Stimulated activated CD4-positive, alpha-beta T cell treated with anti-CD3 and anti-CD28 coated beads, Interleukin-2, amount 100 ng/mL, for 48 hours (primary cell): ENCODE measurements at regions not wholly inside any gene's neighbourhood (a gene's known extent, or its start where the extent isn't known, plus 50 kb on each side); places are given as distances from the start of the nearest gene placed in this dataset.

Experiments used
- DNase-seq, 2 donors: peaks; one replicate each; pipeline ENCODE4 v3.0.0-alpha.2; 2020

DNA sequence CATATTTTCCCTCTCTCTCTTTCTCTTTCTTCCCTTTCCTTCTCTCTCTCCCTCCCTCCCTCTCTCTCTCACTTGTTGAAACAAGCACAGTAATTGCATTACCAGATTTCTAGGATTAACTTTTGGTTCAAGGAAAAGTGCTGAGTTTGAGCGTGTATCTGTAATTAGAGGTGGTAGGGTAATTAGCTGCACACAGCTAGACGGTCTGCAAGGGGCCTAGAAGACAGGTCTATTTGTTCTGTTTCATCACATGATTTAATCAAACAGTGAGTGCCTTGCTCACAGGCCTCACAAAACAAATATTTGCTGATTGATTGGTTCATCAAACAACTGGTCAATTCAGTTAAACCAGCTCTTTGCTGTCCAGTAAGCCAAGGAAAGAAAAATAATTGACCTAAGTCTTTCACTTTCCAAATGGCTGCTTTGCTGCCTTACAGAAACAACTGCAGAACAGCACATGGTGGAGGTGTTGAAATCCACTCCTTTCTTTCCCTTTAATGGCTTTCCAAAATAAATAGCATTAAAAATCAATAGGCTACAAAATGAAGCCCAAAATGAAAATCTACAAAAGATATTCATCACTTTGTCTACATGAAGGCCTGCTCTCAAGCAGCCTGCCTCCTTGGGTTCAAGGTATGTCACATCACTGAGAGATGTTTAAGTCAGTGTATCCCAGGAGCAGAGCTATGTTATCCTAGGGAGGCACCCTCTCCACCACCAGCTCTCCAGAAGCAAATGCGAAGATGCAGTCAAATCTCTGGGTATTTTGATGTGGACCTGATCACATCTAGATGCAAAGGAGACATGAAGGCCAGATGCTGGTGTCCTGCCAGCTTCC lies 264.4 kb upstream of the SIX2 start:
- no peak for DNase-seq

DNA sequence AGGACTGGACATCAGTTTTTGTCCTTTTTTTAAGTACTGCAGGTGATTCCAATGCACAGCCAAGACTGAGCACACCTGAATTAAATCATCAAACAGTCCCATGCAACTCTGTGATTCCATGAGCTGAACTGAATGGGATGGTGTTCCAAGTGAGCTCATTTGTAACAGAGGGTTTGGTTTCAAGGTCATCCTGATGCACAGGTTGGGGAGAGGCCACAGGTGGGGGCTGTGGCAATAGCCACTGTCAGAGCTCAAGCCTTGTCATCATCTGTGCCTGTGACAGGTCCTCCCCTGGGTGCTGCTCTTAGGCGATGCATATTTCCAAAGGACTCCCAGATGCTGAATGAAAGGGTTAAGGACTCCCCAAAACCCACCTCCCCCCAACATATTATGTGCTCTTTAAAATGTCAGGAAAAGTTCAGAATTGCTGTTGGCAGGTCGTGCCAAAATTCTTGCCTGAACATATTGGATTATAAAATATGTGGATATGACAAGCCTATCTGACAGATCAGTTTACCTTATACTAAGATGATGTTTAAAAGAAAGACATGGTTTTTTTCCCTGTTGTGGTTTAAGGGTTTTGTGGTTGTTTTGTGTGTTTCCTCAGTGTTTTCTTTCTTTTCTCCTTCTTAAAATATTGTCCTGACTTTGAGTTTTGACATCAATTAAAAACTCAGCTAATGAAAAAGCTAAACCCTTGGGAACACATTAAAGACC lies 263.5 kb upstream of the SIX2 start:
- DNase-seq = no peak

DNA sequence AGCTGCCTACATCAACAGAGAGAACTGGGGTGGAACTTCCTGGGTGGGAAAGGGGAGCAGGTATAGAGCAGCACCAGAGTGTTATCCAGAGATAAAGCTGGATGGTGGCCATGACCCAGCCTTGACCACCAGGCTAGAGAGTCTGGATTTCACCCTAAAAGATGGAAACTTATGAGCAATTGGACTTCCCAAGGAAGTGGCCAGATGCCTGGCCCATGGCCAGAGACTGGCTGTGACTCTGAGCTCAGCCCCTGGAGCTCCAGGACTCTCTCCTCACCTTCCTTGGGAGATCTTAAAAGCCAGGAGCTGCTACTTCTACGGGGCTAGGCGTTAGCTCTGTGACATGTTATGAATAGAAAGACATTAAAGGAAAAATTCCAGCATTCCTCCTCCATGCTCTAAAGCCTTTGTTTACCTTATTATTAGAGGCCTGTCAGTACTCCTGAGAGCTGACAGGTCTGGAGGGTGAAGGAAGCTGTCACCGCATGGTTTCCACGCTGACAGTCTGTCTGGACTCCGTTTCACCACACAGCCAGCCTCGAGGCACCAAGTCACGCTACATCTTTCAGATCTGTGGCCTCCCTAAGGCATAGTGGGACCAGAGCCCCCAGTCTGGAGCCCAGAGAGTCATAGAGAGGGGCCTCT lies 260.0 kb upstream of the SIX2 start:
- no peak for DNase-seq

DNA sequence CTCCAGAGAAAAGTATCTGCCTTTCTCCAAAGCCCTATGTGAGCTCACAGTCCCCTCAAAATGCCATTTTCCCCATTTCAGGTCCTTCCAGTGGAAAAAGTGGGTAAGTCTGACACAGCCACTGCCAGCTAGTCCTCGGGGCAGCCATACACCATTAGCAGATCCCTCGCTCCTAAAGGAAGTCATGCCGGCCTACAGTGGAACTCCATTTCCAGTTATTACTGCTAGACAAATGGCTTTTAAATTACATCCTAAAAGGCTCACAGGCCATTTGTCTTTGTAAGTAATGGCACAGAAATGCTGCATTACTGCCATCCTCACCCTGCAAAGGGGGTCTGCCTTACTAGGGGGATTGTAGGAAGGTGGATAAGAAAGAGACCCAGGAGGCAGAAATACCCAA lies 259.4 kb upstream of the SIX2 start:
- DNase-seq = no peak

DNA sequence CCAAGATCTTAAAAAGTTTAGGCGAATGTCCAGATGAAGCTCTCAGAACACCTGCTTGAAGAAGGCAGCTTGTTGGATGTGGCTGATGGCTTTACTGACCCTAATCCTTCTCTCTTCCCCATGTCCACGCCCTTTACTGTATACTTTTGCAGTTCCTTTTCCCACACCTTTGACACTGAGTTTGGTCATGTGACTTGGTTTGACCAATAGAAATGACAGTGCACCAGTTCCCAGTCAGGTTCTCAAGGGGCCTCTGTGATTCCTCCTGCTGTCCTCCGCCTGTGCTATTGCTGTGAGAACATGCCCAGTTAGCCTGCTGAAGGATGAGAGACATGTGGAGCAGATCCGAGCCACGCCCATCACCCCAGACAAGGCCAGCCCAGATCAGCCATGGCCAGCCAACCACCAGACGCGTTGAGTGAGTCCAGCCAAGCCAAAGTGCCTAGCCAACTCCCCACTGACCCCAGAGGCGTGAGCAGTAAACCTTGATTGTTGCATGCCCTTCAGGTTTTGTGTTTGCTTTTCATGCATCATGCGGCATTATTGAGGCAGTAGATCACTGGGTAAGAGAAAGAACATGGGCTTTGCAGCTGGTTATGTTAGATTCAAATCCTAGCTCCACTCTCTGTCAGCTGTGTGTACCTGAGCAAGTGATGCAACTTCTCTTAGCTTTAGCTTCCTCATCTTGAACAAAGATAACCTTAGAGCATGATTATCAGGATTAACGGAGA lies 258.0 kb upstream of the SIX2 start:
- no peak for DNase-seq

DNA sequence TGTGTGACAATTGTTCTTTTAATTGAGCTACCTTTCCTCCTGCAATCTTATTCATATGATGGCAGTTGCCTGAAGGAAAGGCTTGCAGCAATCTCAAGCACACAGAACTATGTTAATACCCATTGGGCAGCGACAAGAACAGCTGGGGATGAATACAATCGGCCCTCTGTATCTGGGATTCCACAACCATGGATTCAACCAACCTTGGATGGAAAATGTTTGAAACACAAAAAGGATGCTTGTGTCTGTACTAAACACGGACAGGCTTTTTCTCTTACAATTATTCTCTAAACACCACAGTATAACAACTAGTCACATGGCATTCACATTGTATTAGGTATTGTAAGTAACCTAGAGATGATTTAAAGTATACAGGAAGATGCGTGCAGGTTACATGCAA lies 256.1 kb upstream of the SIX2 start:
- no peak for DNase-seq

DNA sequence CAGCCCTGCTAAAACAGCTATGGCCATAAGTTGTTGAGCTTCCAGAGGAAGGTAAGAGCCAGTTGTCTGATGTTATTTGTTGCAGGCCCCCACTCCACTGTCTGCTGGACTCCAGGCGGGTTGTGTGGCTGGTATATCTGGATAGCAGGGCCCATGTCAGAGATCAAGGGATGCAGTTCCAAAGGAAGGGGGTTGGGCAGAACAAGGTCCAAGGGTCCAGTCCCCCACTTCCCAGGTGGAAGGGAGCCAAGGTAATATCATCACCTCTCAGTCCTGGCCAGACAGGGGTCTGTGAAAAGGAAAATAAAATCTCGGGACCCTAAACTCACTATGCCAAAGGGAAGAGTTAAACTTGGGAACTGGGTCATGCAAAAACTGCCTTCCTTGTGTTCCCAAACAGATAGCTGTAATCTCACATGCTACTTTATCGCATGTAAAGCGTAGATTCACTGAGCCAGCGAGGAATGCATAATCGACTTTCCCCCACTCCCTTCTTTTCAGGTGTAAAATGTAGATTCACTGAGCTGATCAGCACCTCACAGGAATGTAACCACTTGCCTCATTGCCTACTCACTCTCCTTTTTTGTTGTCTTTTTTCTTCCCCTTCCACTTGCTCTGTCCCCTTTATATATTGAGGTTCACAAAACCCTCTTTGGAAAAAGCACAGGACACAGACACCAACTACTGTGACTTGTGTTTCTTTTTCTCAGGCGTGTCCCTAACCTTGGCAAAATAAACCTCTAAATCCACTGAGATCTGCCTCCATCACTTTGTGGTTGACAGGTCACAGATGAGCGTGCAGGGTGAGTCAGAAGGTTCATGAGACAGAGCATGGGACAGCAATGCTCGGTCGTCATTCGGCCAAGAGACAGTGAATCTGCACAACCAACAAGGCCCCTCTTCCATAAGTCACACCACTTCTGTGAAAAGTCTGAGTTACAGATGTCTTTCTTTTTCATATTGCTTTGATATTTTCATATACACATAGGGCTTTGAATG lies 255.3 kb upstream of the SIX2 start:
- DNase-seq = no peak

DNA sequence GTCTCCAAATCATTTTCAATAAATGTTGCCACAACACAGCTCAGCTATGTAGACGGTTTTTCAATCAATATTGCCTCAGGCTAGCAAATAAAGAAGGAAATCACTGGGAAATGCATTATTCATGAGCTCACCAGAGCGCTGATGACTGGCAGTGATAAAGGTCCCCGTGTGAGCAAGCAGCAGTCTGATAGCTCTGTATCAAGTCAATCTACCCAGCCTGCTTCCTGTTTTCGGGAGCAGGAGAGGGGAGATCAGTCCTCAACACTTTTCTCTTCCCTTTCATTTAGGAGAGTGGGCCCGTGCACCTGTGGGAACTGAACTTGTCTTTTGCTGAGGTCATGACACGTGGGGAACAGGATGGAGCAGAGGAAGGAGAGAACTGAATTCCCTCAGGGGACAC lies 253.9 kb upstream of the SIX2 start:
- DNase-seq = no peak

DNA sequence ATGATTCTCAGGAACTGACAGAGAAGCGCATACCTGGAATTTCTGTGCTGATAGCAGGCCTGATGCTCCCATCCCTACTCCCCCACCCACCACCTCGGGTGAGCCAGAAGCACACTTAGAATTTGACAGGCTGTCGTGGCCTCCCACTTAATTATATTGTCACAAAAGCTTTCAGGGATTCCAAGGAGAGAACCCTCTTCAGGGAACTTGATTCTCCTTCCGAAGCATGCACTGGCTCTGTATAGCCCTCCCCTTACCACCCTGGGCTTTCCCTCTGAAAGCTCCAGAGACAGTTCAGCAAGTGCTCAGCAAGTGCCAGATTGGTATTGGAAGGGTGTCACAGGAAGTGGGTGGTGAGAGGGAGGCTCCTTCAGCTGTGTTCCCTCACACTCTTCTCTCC lies 252.5 kb upstream of the SIX2 start:
- DNase-seq = no peak

DNA sequence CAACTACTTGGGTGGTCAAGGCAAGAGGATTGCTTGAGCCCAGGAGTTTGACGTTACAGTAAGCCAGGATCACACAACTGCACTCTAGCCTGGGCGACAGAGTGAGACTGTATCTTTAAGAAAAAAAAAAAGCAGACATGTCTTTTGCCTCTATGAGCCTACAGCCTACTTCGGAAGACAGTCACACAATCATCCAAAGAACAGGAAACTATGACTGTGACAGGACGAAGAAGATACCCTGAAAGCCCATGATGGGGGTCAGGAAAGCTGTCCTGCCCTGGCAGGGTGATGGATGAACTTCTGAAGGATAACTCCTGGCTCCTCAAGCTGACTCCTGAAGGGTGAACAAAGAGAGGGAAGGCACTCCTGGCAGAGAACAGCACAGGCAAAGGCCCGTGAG lies 251.7 kb upstream of the SIX2 start:
- DNase-seq = no peak

DNA sequence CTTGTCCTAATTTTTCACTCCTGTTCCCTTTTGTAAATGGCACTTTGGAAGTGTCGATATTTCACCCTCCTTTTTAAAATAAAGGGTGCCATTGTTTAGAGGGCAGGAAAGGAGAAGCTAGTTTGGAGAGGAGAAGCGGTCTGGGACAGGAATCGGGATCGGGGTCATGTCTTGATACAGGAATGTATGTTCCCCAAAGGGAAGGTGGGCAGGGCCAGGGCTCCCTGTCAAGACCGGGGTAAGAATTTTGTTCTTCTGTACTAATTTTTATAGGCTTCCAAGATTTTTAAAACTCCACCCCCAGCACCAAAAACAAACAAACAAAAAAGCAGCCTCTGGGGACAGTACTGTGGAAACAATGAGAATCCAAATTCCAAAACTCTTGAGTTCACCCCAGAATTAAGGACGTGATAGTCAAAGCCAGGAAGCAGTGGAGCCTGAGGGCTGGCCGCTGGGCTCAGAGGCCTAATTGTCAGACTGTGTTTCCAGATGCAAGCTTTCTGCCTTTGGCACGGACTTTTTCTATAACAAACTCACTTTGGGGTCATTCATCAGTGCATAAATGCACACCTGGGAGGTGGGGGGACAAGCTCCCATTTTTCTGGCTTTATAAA lies 250.4 kb upstream of the SIX2 start:
- no peak for DNase-seq

DNA sequence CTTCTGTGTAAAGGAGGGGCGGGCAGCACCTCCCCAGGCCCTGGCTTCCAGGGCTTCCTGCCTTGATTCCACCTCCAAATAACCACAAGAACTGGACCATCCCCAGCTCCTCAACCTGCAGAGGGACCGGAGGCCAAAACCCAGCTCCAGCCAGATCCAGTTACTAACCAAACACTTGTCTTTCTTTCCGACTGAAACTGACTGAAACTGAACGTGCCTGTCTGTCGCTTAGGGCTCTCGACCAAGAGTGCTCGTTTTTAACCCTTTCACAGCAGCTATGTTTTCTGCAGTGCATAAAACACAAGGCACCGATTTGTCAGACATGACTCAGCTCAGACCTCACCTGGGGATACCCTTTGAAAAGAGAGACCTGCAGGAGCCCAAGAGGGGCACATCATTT lies 249.9 kb upstream of the SIX2 start:
- DNase-seq = no peak

DNA sequence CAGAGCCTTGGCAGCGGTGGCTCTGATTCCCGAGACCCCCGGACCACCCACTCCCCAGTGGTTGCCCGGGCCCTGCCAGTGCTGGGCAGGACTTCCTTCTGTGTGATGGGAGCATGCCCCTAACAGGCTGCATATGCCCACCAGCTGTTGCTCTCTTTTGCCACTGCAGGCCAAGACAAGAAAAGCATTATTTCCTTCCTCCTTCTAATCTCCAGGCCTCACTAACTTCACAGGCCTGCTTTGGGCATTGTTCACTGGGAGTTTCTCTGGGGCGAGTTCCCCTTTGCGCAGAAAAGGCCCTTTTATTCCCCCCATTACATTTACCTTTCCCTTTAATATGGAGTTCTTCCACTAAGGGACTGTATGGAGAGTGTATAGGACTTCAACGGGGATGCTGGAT lies 249.1 kb upstream of the SIX2 start:
- no peak for DNase-seq

DNA sequence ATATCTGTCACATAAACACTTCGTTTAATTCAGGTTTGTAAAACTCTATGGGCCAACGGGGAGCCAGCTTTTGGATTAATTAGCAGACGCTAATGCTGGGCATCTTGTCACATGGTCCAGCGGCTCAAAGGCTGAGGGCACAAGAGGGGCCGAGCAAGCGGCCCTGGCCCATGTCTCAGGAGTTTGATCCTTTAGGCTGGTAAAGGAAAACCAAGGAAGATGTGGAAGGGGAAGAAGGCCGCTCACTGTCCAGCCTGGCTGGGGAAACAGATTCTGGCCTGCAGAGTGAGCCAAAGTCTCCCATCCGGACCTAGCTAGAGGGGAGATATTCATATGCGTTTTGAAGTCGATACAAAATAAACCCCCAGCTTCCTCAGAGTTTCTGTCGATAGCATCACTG lies 248.6 kb upstream of the SIX2 start:
- no peak for DNase-seq

DNA sequence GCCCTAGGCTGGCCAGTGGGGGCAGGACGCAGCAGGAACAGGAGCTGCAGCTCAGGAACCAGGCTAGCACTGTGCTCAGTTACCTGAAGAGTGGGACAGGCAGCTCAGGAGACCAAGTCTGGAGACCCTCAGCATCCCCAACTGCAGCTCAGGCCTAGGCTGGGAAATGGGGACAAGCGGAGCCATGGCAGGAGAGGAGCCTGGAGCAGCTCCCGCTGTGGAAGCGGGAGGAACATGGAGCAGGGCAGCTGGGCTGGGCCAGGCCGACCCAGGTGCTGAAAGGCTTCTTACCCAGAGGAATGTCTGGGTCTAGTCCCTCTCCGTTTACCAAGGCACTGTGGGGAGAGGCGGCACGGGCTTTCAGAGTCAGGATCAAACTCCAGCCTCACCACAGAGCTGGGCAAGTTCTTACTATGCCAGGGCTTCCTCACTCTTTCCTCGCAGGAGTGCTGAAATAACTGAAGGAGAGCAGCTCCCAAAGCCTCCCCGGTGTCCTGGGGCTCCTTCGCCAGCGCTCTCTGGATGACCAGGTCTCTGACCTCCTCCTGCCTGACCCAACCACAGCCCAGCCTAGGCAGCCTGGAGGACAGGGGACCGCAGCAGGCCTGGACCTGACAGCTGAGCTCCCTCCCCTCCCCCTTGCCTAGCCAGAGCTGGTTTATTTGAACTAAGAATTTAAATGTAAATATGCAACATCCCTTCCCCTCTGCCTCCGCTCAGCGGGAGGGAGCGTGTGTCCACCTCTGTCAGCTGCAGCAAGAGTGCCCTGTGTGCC lies 247.8 kb upstream of the SIX2 start:
- DNase-seq = no peak

DNA sequence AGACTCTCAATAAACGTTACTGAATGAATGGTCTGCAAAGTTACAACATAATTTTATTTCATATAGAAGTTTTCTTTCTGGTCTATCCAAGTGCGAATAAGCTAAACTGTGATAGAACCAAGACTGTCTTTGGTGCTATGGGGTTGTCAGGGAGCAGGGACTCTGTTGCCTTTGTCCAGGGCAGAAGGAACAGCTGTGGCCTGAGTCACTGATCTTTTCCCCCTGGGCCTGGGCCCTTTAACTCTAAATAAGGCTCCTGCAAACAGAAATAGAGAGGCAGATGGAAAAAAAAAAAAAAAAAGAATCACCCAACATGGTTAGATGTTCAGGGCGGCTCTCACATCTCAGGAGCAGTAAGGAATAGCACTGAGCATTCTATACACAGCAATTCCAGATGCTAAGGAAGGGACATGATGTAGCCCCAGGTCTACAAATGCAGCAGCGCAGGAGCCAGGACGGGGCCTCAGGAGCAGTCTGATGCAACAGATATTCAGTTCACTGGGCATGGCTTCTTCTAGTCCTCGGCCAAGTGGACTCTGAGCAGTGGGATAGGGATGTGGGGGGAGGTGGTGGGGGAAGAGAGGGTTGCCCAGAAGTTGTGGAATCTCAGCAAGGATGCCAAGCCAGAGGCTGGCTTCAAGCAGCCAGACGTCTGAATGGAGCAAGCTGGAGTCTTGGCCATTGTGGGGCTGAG lies 247.1 kb upstream of the SIX2 start:
- DNase-seq = no peak

DNA sequence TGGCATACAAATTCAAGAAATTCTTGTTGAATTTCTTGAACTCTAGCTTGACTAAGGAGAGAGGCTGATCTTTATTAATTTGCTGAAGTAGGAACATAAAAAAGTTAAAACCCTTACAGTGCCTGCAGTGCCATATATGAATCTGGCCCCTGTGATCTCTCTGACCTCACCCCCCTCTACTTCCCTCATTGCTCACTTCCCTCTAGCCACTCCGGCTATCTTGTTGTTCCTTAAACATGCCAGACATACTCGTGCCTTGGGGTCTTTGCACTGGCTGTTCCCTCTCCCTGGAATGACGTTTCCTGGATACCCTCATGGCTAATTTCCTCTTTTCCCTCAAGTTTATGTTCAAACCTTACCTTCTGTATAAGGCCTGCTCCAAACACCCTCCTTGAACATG lies 246.3 kb upstream of the SIX2 start:
- DNase-seq = no peak

DNA sequence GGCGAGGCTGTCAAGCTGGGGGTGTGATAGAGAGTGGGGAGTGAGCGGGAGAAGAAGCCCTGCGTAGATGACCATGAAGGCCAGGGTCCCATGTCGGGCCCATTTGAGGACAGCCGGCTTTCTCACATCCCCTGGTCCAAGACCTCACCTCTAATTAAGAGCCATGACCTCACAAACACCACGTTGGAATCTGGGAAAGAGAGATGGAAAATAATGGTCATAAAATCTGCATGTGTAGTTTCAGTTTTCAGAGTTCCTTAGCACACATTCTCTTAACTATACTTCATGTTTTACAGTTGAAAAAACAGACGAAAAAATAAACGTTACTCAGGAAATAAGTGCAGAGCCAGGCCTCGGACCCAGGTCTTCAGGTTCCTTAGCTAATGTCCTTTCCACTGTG lies 244.8 kb upstream of the SIX2 start:
- no peak for DNase-seq

DNA sequence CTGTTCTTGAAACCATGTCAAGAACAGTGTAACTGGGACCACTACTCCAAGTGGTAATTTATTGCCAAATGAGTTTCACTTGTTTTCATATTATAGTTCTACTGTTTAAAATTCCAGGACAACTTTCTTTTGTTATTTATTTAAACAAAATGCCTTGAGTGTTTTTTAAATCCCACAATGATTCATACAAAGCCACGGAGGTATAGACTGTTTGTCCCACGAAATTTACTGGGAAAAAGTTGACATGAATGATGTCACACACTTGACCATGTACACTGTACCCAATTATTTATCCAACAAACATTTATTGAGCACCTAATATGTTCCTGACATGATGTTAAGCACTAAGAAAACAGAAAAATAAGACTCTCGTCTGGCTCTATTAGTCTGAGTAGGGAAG lies 243.9 kb upstream of the SIX2 start:
- DNase-seq = no peak

DNA sequence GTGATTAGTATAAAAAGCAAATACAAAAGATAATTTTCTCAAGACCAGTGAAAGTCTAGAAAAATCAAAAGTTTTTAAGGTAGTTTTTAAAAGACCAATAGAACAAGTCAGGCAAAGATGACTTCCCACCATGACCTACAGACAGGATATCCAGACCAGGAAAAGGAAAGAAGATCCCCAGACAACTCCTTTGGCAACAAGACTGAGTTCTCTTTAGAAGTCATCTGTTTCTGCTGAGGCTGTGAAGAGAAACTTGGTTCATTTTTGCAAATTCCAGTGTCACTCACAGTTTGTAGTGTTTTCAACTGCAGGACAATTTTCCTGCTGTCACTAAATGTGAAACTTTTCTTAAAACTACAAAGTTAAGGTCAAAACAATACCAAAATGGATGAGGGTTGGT lies 240.9 kb upstream of the SIX2 start:
- DNase-seq = no peak
